Dermis blood vessel endothelial cell (primary cell): ENCODE measurements at regions not wholly inside any gene's neighbourhood (a gene's known extent, or its start where the extent isn't known, plus 50 kb on each side); places are given as distances from the start of the nearest gene placed in this dataset.
"Not testable (repeated sequence)": the region's sequence is repeated elsewhere in the genome, so short reads cannot be mapped to it uniquely, and the experiment has no call there.

Experiments
- DNase-seq: peaks from one replicate; pipeline ENCODE4 v3.0.0; 2010

DNA sequence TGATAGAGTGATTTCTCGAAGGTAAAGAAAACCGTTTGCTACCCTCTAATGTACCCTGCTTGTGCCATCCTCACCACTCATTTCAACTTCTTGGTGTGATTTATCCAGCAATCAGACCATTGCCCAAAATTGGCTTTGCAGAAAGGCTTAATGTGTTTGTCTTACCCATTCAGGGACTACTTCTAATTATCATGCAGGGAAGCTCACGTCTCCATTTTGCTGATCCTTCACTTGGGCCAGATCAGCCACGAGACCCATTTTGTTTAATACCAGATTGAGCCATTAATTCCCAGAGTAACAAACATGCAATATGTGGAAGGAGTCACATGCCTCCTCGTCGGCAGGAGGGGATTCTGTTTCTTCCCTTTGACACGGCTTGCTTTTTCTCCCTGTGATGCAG lies 51.1 kb upstream of the CRY1 start:
- DNase-seq = no peak

DNA sequence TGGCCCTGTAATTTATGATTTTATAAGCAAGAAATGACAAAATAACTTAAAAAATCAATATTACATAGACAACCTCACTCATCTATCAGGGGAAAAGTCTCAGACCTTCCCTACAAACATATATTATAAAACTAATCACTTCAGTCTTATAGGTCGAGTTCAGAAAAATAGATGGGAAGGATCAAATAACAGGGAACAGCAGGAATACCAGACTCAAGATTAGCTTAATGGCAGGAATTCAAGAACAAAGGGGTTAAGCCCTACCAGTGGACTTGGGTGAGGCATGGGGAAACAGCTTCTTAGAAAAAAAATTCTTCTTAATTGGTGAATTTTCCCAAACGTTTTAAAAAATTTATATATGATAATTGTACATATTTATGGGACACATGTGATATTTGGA lies 51.6 kb upstream of the CRY1 start:
- DNase-seq = no peak

DNA sequence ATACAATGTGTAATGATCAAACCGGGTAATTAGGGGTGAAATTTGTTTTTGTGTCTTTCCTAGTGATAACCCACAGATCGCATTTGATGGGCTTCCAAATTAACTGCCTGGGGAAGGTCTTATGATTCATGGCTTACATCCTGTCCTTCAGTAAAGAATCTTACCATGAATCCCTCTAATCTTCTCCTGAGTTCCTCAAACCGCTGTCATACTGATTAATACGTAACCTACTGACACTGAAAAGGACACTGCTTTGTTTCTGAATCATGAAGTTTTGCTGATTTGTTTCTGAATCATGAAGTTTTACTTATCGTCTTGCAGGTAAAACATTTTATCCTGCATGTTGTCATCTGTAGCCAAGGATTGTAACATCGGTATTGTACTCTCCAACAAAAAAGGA lies 52.0 kb upstream of the CRY1 start:
- no peak for DNase-seq

DNA sequence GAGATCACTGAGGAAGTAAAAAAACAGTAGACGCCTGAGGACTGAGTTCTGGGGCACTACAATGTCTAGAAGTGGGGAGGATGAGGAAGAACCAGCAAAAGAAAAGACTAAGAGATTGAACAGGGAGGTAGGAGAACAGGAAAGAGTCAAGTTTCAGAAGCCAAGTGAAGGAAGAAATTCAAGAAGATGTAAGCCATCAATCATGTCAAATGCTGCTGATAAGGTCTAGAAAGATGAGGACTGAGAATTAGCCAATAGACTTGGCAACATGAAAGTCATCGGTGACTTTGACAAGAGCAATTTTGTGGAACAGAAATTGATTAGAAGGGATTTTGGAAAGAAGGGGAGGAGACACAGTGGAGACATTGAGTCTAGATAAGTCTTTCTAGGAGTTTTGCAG lies 54.8 kb upstream of the CRY1 start:
- no peak for DNase-seq

DNA sequence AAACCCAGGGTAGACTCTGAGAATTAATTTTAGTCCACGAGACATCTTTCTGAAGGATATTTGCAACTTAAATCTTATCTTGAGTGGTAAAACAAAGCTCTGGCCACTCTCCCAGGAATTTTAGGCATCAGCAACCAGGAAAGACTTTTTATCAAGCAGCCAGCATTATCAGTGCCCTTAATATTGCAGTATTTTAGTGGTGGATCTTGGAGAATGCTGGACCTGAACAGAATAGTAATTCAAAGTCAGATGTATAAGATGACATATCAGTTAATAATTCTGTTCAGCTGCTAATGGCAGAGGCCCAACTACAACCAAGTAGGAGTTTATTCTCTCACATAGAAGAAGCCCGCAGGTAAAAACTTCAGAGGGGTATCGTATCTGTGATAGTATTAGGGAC lies 59.0 kb upstream of the CRY1 start:
- no peak for DNase-seq

- no peak for DNase-seq
Observed at GRCh38 chr12:107159384-107159900, 66.1 kb upstream of the CRY1 start.

DNA sequence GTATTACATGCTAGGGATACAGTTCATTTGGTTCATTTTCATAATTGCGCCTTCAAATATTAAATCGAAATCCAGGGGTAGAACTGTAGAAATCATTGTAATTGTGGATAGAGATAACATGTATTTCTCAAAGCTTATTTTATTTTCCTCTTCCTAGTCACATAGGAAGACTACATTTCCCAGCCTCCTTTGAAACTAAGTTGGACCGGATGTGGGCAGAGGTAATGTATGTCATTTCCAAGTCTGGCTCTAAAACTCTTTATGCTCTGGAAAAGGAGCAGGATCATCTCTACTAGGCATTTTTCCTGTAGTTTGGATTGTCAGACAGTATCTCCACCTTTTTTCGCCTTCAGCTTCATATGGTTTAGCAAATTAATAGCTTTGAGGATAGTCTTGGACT lies 70.1 kb upstream of the CRY1 start:
- no peak for DNase-seq

DNA sequence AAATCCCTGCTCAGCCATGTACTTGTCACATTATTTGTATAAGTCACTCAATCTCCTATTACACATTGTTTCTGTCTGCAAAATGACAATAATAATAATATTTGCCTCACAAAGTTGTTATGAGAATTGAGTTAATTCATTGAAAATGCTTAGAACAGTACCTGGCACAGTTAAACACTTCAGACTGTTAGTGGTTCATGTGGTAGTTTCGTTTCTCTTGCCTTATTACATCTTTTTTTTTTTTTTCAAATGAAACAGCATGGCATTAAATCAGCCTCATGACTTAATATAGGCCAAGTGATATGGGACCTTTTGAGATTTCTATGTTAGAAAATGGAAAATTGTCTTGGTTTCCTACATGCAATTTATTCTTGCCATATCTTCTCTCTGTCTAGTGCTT lies 71.0 kb upstream of the CRY1 start:
- no peak for DNase-seq

- no peak for DNase-seq
Observed at GRCh38 chr12:107165581-107165980, 72.2 kb upstream of the CRY1 start.

- DNase-seq = no peak
Observed at GRCh38 chr12:107167756-107168155, 74.4 kb upstream of the CRY1 start.

GRCh38 chr12:107169200-107169599 lies 75.9 kb upstream of the CRY1 start:
- no peak for DNase-seq

- DNase-seq = no peak
Observed at GRCh38 chr12:107178776-107179175, 85.4 kb upstream of the CRY1 start.

- DNase-seq = no peak
Observed at GRCh38 chr12:107179871-107180270, 86.5 kb upstream of the CRY1 start.

DNA sequence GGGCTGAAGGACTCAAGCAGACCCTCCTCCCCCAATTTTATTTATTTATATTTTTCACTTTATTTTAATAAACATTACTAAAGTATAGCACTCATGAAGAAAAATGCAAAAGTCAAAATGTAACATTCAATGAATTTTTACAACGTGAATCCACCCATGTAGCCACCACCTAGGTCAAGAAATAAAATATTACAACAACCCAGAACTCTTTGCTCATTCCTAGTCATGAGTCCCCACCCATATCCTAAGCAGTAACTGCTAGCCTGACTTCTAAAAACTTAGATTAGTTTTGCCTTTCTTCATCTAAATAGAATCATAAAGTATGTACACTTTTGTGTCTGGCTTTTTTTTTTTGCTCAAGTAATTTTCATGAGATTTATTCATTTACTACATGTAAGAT lies 86.9 kb upstream of the CRY1 start:
- no peak for DNase-seq

GRCh38 chr12:107184359-107184930 lies 91.1 kb upstream of the CRY1 start:
- DNase-seq = no peak

DNA sequence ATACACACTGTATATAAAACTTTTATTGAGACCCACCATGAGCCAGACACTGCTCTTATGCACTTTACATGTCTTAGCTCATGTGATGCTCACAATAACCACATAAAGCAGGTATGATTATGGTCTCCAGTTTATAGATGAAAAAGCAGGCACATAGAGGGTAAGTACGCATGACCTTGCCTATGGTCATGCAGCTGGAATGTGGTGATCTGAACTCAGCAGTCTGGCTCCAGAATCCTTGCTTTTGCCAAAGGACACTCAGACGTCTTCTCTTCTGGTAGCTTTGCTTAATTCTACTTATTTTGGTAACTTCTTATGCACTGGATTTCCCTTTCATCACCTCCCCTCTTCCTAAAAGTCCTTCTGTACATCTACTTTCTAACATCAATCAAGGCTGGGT lies 103.3 kb upstream of the CRY1 start:
- no peak for DNase-seq

- DNase-seq = no peak
Observed at GRCh38 chr12:107200394-107200793, 107.0 kb upstream of the CRY1 start.

- no peak for DNase-seq
Observed at GRCh38 chr12:107207931-107208525, 114.7 kb upstream of the CRY1 start.

GRCh38 chr12:107209700-107210099 lies 116.4 kb upstream of the CRY1 start:
- not testable (repeated sequence) for DNase-seq

GRCh38 chr12:107214373-107214773 lies 121.0 kb upstream of the CRY1 start:
- DNase-seq = not testable (repeated sequence)

- not testable (repeated sequence) for DNase-seq
Observed at GRCh38 chr12:107216411-107216810, 123.1 kb upstream of the CRY1 start.

- no peak for DNase-seq
Observed at GRCh38 chr12:107219301-107219700, 126.0 kb upstream of the CRY1 start.

DNA sequence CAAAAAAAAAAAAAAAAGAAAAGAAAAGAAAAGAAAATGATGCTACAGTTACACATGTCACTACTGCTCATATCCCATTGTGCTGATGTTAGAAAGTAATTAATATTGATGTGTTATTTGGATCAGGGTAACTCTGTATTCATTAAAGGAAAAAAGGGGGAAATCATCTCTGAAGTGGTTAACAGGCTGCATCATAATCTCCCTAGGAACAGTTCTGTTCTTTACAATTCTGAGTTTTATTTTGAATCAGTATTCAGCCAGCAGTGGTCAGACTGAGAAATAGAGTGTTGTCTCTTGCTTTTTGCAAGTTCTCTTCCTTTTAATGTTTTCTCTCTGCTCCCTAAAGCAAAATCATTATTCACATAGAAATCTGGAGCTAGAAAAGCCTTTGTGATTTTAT lies 128.6 kb upstream of the CRY1 start:
- DNase-seq = no peak

GRCh38 chr12:107223821-107224220 lies 130.5 kb upstream of the CRY1 start:
- DNase-seq = no peak

- peak; percentile 21 for DNase-seq
Observed at GRCh38 chr12:107225635-107226034, 132.3 kb upstream of the CRY1 start.
